HG03558 (cell line): ENCODE measurements at regions not wholly inside any gene's neighbourhood (a gene's known extent, or its start where the extent isn't known, plus 50 kb on each side); places are given as distances from the start of the nearest gene placed in this dataset.
"Not testable (repeated sequence)": the region's sequence is repeated elsewhere in the genome, so short reads cannot be mapped to it uniquely, and the experiment has no call there.

Experiments used
- ATAC-seq: cut with Tn5 transposase; IDR thresholded peaks from one replicate; pipeline ENCODE4 v1.9.1; 2021; ENCODE audit warnings: moderate number of reproducible peaks; ENCODE audit not compliant: unreplicated experiment; ENCODE audit errors: extremely low read depth

- no peak for ATAC-seq
Measured at GRCh38 chr5:92208265-92208664, 825.1 kb upstream of the ARRDC3 start.

DNA sequence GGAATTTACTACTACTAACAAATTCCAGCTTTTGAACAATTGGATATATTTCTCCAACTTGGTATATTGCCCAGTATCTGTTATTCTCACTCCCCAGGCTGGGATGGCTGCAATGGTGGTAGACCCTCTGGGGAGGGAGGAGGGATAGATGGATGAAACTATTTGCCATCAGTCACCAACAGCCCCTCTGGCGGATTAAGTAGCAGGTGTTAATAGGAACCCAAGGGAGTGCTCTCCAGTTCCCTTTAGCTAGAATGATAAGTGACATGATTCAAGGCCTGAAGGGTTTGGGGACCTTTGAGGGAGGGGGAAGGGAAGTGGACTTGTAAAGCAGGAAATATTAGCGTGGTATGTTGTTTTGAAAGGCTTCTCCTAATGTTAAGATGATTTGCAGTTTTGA is 824.0 kb upstream of the ARRDC3 start:
- no peak for ATAC-seq

- no peak for ATAC-seq
Measured at GRCh38 chr5:92206681-92207080, 823.6 kb upstream of the ARRDC3 start.

GRCh38 chr5:92199035-92199434 is 815.9 kb upstream of the ARRDC3 start:
- ATAC-seq: not testable (repeated sequence)

DNA sequence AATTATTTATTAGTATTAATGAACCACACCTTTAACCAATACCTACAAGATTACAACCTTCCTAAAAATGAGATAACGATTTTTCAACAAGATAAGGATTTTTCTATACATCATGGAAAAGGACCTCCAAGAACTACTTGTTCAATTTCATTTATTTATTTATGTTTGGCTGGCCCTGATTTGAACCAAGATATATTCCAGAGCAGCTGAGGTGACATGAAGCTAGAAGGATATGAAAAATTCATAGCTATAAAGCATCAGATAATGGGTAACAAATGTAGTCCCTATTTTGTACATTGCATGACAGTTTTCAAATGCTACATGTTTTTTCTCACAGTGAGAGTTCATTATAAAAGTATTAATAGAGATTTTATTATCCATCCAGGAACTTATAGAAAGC is 798.5 kb upstream of the ARRDC3 start:
- no peak for ATAC-seq

- ATAC-seq: no peak
Measured at GRCh38 chr5:92180391-92180790, 797.3 kb upstream of the ARRDC3 start.

- ATAC-seq: no peak
Measured at GRCh38 chr5:92179651-92180050, 796.5 kb upstream of the ARRDC3 start.

GRCh38 chr5:92177926-92178487 is 794.9 kb upstream of the ARRDC3 start:
- ATAC-seq: no peak

DNA sequence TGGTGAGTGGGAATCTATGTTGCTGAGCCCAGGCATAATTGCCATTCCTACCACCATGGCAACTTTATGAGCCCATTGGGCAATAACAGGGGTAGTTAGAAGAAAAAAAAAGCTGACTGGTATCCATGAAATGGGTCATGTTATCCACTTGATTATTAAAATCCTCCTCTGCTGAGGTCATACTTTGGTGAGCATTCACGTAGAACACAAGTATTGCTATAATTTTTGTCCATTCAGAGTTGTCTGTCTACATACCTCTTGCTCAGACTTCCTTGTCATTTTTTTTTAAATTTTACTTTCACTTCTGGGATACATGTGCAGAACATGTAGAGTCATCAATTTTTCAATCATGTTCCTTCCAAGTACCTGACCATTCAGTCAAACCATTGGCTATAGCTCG is 780.8 kb upstream of the ARRDC3 start:
- ATAC-seq: no peak

- no peak for ATAC-seq
Measured at GRCh38 chr5:92147798-92148197, 764.7 kb upstream of the ARRDC3 start.

GRCh38 chr5:92147266-92147665 is 764.1 kb upstream of the ARRDC3 start:
- ATAC-seq: no peak

DNA sequence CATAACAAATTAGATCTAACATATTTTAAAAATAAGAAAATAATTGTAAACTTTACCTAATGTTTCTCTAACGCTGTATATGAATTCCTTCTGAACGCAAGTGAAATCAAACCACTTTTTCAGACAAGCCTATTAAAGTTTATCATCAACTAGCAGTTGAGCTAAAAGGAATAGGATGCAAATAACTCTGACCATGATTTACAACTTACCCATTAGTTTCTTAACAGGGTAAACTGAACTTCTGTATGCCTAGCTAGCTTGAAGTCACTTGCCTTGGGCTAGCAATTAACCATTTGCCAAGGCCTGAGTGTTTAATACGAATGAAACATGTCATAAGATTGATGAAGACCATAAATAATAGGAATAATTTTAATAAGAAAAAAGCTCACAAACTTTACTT is 762.7 kb upstream of the ARRDC3 start:
- ATAC-seq: no peak

- ATAC-seq: no peak
Measured at GRCh38 chr5:92144824-92145223, 761.7 kb upstream of the ARRDC3 start.

GRCh38 chr5:92132294-92132908 is 749.3 kb upstream of the ARRDC3 start:
- ATAC-seq: not testable (repeated sequence)

DNA sequence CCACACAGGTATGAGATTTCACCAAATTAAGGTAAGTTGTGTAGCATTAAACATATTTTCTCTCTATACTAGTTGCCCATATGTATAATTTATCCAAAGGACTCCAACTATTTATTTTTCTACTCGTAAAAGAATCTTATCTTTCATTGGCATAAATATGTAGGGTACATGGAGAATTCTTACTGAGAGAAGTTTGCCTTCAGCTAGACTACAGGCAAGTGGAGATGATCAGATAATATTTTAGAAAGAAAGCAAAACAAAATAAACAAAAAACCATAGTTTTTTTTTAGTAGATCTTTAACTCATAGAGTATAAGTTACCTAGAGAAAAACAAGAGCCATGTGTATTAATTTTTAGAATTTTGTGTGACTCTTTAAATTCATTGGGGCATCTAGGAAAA is 743.1 kb upstream of the ARRDC3 start:
- ATAC-seq: no peak

DNA sequence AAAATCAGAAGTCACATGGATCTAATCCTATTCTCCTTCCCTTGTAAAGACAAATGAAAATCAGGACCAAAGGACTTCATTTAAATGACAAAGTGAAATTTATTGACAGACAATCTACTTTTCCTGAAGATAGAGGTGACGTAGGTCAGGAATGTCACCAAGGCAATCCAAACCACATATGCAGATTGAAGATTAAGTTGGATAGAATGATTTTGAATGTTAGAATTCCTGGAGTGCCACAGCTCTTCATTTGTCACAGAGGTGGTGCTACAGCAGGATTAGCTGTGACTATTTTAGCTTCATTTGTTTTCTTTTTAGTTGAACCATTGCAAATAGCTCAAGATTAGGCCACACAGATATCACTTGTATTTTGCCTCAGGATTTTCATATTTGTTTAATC is 736.0 kb upstream of the ARRDC3 start:
- ATAC-seq: no peak

DNA sequence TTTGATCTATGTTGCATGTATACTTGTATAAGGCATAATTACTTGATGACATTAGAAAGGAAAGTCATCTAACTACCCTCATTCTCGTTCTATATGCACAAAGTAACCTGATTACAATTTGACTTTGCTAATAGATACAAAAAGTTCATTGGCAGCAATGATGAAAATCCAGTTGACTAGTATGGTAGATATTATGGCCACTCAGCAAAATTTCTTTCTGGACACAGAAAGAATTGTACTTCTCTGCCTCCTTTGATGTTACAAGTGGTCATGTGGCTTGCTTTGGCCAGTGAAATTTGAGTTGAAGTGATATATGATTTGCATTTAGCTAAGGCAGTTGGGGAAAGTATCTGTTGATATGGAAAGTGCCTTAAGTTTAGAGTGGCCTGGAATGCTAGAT is 723.7 kb upstream of the ARRDC3 start:
- ATAC-seq: no peak

DNA sequence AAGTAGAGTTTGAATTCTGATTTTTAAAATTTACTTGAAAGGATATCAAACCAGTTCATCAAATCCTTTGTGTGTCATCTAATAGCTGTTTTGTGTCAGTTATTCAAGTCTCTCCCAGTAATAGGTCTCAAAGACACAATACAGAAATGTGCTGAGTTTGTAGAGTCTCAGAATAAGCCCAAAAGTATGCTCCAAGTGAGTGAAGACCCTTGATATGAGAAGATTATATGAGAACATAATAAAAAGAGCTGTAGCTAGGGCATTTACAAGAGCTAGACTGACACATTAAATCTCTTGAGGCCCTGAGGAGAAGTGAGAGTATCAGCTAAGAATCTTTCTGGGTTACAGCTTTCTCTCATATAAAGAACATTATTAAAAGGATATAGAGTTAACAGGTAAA is 721.0 kb upstream of the ARRDC3 start:
- ATAC-seq: no peak

DNA sequence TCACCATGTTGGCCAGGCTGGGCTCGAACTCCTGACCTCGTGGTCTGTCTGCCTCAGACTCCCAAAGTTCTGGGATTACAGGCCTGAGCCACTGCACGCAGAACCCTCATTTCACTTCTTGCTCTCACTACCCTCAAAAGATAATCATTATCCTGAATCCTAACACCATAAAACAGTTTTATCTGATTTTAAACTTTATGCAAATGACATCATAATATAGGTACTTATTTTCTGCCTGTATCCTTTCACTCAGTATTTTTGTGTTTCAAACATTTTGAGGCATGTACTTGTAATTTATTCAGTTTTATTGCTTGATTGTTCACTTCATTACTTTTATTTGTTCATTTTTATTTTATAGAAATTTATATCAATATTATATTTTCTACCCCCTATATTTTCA is 719.2 kb upstream of the ARRDC3 start:
- ATAC-seq: no peak

- no peak for ATAC-seq
Measured at GRCh38 chr5:92092239-92092638, 709.1 kb upstream of the ARRDC3 start.

DNA sequence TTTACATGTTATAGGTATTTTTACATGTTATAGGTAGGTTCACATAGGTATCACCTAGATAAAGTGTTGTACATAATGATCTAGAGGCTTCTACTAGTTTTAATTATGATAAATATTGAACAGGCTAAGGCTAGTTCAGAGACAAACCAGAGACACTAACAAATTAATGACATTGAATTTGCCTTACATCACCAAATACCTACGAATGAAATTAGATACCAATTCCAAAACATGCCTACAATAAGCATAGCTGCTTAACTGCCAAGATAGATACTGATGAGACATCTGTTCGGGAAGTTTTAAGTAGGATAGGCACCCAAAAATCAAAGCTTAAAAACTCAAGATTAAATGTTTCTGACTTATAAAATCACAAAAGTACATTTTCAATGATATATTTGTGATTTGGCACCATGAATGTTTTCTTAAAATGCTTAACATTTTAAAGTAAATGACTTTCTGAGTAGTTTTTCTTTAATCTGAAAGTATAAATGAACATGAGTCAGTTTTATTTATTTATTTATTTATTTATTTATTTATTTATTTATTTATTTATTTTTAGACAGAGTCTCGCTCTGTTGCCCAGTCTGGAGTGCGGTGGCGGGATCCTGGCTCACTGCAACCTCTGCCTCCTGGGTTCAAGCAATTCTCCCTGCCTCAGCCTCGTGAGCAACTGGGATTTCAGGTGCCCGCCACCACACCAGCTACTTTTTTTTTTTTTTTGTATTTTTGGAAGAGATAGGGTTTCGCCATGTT is 703.1 kb upstream of the ARRDC3 start:
- ATAC-seq: no peak
